ENCODE measurements at regions not wholly inside any gene's neighbourhood (a gene's known extent, or its start where the extent isn't known, plus 50 kb on each side); places are given as distances from the start of the nearest gene placed in this dataset.

GRCh38 chr1:56304975-56305374, 274.4 kb downstream of the PLPP3 start:
- TF ChIP-seq, protein P1, sequence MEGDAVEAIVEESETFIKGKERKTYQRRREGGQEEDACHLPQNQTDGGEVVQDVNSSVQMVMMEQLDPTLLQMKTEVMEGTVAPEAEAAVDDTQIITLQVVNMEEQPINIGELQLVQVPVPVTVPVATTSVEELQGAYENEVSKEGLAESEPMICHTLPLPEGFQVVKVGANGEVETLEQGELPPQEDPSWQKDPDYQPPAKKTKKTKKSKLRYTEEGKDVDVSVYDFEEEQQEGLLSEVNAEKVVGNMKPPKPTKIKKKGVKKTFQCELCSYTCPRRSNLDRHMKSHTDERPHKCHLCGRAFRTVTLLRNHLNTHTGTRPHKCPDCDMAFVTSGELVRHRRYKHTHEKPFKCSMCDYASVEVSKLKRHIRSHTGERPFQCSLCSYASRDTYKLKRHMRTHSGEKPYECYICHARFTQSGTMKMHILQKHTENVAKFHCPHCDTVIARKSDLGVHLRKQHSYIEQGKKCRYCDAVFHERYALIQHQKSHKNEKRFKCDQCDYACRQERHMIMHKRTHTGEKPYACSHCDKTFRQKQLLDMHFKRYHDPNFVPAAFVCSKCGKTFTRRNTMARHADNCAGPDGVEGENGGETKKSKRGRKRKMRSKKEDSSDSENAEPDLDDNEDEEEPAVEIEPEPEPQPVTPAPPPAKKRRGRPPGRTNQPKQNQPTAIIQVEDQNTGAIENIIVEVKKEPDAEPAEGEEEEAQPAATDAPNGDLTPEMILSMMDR (IDR thresholded peaks at IDR 0.05; ENCODE audit: insufficient read depth, low read length), result no peak
- TF ChIP-seq REST (IDR thresholded peaks at IDR 0.05; ENCODE audit: insufficient replicate concordance, low read depth), result no peak
